NCI-H510A (cell line): ENCODE measurements at regions not wholly inside any gene's neighbourhood (a gene's known extent, or its start where the extent isn't known, plus 50 kb on each side); places are given as distances from the start of the nearest gene placed in this dataset.

Source experiments
- DNase-seq: peaks from one replicate; lab custom pipeline; 2025; lab: John Stamatoyannopoulos, UW

DNA sequence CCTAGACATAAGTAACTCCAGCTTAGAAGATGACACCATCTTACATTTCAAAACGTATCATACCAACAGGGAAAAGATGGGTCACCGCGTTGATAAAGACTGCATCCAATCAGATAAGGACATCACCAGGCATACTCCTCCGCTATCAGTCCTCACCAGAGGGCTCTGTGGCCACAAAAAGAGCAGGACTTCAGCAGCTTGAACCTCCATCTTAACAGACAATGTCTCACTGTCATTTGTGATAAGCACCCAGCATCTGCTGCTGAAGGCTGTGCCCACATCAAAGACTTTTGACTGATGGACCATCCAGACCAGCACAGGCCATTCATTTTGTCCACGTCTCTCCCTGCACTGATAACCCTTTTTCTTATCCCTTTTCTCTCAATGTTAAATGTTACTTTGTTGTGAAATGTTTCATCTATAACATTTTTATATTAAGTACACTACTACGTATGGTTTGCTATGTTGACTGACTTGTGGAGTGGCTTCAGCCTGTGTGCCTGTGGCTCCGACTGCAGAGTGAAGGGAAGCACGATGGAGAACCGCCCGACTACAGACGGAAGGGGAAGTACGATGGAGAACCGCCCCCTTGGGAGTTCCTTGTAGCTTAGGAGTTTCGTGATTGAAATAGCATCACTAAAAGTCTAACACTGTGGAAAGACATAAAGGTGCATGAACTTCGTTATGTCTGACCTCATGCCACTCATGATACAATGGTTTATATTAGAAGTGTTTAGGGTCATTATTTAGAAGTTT, 595.4 kb upstream of the AGA start:
- no peak for DNase-seq

DNA sequence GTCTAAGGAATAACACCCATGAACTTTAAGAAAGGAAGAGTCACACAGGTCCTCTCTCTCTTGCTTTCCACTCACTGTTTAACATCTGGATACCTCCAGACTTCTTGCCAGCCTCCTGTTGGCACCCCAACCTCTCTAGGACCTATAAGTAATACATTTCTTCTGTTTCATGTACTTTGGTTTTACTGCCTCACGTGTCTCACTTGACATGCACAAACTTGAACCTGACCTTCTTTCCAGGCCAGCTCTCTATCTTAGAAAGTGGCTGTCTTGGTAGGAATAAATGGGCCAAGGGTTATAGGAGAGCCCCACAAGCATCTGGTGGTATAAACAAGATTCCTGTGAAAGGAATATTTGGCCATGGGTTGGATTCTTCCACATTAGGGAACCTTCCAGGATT, 614.8 kb upstream of the AGA start:
- no peak for DNase-seq

DNA sequence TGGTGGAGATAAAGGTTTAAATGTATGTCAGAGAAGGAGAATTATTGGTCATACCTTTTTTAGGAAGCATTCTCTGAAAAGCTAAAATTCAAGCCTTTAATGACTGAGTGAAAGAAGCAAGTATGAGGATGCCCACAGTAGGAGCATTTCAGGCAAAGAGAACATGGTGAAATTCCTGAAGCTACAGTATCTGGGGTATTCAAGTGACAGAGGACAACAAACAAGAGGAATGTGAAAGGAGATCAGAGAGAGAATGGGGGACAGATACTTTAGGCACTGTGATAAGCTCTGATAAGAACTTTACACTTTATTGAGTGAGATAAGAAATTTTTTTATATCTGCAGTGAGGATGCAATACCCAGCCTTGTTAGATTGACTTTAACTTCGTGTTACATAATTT, 621.3 kb upstream of the AGA start:
- no peak for DNase-seq

DNA sequence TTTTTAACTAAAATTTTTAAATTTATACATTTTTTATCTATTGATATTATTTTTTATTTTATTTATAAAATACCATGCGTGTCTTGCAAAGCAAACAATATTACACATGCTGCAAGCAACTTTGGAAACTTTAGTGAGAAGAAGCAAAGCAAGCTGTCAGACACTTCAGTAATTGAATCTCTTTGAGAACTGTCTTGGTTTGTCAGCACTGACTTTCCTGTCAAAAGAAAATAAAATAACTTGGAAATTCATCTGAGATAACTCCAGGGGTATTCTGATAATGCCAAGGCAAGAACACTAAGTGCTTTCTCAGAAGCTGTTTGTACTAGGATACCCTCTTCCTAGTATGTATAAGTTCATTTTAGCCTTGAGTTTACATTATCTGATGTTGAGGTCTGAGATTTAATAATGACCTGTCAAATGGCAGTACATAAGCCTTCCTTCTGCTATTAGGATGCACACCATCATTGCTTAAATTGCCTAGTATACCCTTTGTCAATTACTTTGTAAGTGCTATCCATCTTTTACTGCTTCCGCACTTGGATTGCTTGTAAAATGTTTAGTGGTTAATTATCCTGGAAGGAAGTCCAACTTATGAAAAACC, 624.2 kb upstream of the AGA start:
- DNase-seq, result no peak

DNA sequence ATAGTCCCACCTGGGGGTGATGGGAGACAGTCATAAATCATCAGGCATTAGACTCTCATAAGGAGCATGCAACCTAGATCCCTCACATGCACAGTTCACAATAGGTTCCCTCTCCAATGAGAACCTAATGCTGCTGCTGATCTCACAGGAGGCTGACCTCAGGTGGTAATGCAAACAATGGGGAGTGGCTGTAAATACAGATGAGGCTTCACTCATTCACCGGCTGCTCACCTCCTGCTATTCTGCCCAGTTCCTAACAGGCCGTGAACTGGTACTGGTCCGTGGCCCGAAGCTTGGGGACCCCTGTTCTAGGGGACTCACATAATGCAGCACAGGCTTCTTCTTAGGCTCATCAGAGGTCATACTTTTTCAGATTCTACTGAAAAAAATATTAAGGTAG, 625.9 kb upstream of the AGA start:
- no peak for DNase-seq

DNA sequence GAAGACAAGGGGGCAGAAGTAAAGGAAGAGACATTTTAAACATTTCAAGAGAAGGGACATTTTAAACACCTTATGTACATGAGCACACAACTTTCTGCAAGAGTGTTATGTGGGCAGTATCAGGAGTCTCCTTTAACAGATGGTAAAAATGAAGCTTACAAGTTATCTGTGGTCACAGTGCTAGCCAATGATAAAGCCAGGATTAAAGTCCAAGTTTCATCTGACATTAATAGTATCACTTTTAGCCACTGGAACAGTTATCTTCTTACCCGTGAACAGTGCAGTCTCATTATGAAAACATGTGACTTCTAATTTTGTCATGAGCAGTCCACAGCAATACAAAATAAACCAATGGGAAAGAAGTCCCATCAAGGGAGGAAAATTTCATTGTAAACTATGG, 627.9 kb upstream of the AGA start:
- DNase-seq, result no peak

DNA sequence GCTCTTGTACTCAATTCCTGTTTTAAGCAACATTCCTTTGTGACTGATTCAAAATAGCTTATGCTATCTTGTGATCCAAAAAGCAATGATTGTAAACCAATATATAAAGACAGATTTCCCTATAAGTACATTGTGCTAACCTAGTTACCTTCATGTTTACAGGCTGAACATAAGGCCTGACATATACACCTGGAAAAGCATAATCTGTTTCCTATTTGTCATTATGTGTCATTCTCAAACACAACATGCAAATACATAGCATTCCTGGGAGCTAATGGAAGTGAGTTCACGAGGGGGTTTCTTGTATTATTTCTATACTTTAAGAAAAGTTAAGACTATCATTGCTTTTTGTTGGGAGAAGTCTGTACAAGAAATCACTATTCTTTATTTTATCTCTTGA, 638.1 kb upstream of the AGA start:
- no peak for DNase-seq

DNA sequence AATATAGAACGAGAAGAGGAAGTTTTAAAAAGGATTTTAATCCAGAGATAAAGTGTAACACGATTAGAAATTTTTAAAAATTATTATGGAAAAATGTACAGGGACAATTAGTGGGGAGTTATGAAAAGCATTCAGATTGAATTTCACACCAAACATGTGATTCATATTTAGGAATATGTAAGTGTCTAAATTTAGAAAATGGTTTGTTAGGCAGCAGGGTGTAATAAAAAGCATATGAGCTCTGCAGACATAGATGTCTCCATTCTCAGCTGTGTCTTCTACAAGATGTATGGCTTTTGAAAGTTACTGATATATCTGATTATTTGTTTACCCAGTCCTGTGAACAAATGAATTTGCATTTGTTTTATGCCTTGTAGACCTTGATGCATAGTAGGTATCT, 638.9 kb upstream of the AGA start:
- no peak for DNase-seq

DNA sequence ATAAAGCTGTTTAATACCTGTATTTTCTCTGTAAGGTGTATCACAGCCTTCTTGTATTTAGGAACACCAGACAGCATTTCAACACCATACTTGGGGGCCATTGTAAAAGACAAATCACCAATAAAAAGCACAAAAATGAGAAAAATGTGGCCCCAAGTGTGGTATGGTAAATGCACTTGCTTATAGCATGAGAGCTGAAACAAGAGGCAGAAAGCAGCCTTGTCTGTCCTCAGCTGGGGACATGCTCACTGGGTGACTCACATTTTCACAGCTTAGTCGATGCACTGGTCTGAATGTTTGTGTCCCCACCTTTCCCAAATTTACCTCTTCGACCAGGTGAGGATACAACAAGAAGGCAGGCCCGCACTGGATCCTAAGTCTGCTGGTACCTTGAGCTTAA, 639.7 kb upstream of the AGA start:
- no peak for DNase-seq

DNA sequence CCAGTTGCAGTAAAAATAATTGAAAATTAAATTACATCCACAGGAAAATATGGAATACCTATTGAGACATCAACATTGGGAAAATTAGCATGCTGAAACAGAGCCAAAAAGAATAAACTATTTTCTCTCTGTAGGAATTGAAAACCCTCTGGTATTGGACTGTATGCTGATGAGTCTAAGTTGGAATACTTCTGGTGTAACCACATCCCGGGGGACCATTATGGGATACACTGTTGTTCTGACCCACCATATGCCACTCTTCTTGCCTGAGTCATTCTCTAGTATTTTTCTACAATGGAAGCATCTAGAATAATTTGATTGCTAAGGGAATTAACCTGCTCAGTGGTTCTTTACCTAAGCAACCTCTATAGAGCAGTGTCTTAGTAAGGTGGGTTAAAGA, 640.7 kb upstream of the AGA start:
- DNase-seq, result no peak

DNA sequence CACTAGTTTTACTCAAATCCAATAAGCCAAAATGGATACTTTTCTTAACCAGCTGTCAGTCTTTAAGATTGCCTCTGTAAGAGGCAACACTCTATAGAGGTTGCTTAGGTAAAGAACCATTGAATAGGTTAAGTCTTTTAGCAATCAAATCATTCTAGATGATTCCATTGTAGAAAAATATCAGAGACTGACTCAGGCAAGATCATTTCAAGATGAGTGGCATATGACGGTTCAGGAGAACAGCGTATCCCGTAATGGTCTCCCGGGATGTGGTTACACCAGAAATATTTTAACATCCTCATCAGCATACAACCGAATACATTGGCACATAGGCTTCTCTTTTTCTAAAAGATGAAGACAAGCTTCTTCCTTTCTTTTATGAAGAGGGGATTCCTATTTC, 641.7 kb upstream of the AGA start:
- DNase-seq, result no peak

DNA sequence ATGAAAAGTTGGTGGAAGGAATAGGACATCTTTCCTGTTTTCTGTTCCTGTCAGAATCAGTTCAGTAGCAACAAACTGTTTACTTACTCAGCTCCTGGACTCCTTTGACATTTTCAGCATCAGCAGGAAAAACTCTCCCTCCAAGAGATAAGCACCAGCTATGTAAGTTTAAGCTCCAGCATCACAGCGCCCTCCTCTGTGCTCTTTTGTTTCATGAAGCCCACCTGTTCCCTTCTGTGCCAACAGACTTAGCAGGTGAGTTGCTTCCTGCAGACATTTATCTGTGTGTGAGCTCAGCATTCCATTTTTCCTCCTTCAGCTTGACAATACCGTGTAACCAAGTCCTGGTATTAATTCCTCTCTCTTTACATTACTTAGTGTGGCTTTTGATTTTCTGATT, 644.1 kb upstream of the AGA start:
- no peak for DNase-seq

DNA sequence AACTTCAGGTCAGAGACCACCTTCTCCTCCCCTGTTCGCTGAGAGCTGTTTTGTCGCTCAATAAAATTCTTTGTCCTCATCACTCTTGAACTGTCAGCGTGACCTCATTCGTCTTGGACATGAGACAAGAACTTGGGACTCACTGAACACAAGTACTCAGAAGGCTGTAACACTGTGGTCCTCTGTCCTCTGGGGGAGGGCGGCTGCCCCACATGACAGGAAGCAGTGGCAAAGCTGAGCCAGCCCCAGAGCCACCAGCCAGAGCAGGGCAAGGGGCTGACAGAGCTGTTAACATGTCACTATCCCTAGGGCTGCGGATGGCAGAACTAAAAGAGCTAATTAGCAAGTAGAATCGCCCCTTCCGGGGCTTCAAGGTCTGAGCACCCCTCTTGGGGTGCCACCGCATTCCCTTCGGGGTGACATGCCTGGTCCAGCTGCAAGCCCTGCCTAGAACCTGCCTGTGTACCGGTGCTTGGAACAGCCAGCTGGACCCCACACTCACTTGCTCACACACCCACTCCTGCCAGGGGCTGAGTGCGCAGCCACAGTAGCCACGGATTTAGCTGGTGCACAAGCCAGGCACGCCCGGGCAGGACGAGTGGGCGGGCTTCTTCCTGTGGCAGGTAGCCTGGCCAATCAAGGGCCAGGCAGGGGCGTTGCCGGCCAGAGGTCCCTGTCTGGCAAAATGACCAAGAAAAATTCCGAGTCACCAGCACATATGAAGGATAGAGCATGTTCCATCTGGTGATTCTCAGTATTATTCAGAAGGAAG, 648.6 kb upstream of the AGA start:
- no peak for DNase-seq

DNA sequence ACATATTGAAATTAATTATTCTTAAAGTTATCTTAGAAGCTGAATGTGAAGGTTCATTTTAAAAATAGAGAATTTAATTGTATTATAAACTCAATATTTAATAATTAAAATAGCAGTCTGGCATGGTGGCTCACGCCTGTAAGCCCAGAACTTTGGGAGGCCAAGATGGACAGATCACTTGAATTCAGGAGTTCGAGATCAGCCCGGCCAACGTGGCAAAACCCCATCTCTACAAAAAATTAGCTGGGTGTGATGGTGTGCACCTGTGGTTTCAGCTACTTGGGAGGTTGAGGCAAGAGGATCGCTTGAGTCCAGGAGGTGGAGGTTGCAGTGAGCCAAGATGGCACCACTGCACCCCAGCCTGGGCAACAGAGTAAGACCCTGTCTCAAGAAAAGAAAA, 659.9 kb upstream of the AGA start:
- no peak for DNase-seq

DNA sequence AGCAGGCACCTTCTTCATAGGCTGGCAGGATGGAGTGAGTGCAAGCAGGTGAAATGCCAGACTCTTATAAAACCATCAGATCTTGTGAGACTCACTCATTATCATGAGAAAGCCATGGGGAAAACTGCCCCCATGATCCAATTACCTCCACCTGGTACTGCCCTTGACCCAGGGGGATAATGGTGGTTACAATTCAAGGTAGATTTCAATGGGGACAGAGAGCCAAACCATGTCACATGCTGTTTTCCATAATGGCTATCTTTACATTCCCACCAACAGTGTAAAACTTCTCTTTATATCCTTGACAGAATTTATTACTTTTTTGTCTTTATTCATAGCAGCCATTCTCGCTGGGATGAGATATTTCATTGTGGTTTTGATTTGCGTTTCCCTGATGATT, 663.0 kb upstream of the AGA start:
- DNase-seq, result no peak

DNA sequence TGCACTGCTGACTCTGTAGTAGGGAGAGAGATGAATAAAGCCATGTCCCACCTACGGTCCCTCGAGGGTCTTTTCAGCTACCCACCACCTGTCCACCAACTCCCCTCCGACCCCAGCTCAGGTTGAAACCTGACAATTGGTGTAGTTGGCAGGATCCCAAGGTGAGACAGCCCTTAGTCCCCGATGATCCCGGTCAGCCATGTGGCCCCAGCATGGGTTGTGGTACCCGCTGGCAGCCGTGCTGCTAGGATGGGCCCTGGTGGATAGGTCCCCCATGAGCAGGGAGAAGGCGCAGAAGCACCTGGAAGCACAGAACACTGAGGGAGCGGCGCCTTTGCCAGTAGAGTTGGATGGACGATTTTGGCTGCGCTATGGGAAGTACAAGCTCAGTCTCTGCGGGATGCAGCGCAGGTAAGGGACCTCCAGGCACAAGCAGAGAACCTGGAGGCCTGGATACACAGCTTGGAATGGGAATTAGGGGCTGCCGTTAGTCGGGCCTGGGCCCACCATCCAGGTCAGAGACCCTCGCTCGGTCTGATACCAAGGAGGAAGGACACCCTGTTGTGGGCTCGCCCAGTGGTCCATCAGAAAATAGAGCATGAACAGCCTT, 694.6 kb upstream of the AGA start:
- no peak for DNase-seq

DNA sequence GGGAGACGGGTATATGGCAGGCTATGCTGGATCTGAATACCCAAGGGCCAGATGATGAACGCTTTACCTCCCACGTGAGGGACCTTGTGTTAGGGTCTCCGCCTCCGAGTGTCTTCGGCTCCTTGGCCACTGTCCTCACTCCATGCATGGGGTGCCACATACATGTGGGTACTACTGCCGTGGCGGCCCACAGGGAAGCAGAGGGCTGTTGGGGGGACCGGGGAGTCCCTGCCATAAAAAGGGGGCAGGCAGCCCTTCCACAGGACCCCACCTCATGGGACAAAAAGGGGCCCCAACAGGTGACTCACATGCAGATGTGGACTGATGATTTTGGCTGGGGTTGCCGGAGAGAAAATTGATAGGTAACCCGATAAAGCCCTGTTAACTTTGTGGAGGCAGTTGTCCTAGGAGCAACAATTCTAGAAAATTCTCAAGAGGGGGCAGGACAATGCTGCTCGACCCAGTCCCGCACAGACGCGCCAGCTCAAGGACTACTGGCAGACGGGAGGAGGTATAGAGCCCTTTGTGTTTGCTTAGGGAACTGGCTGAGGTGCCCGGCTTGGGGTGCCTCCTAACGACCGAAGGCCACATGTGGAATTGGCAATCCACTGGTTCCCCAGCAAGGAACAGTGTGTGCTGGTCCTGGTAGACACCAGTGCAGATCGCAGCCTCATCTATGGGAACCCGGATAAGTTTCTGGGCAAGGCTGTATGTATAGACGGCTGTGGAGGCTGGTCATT, 695.7 kb upstream of the AGA start:
- no peak for DNase-seq

DNA sequence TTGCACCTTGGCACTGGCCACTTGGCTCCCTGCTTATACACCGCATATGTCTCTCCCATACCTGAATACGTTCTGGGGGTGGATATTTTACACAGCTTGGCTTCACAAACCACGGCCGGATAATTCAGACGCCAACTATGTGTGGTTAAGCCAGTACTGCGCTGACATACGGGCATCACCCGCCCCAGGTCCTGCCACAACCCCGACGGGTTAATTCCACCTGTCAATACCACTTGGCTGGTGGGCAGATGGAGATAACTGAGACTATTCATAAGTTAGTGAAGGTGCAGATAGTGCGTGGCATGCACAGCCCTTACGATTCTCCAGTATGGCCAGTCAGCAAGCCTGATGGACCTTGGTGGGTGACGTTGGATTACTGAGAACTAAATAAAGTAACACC, 696.3 kb upstream of the AGA start:
- no peak for DNase-seq

DNA sequence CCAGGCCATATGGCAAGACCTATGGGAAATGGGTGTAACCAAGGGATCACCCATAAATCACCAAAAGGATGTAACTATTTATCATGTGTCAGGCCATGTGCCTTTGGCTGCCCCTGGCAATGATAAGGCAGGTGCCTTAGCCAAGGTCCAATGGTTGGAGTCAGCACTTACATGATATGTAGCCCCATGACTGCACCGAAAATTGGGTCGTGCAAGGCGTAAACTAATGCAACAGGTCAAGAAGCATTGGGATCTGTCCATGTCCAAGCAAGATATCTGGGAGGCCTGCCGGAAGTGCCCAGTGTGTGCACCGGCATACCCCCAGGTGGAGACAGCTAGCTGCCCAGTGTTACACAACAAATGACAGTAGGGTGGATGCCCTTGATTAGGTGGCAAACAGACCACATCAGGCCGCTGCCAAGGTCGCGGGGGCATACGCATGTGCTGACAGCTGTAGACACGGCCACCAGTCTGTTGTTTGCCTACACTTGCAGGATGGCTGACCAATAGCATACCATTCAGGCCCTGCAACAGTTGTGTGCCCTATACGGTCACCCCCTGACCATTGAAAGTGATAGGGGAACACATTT, 698.2 kb upstream of the AGA start:
- no peak for DNase-seq

DNA sequence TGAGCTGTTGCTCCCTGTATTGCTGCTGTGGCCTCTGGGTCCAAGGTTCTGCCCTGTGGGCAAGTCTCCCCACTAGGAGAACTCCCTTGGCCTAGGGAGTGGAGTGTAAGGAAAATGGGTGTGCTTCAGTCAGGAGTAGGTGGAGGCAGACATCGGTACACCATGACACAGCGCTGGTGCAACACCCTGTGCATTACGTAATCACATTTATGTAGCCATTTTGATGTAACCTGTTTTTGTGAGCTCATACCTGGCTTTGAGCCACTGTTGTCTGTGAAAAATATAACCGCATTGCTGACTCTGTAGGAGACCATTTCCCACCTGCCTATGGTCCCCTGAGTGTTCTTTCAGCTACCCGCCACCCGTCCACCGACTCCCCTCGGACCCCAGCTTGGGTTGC, 700.5 kb upstream of the AGA start:
- DNase-seq, result no peak

DNA sequence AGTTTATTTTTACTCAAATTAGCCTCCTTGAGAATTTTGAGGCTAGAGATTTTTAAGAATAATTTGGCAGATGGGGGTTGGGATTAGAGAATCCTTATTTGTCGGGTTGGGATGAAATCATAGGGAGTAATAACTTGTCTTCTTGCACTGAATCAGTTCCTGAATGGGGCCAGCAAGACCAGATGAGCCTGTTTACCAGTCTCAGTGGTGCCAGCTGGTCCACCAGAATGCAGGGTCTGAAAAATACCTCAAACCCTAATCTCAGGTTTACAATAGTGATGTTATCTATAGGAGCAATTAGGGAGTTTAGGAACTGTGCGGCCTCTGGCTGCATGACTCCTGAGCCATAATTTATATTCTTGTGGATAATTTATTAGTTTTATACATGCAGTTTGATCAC, 705.9 kb upstream of the AGA start:
- no peak for DNase-seq
